ENCODE measurements at regions not wholly inside any gene's neighbourhood (a gene's known extent, or its start where the extent isn't known, plus 50 kb on each side); places are given as distances from the start of the nearest gene placed in this dataset.

GRCh38 chr20:24337069-24337468 lies 132.4 kb upstream of the SYNDIG1 start:
- TF ChIP-seq CTCF (IDR thresholded peaks at IDR 0.05; ENCODE audit: poor library complexity) (no peak), EZH2 (IDR thresholded peaks at IDR 0.05; ENCODE audit: borderline replicate concordance) (no peak), EZH2phosphoT487 (IDR thresholded peaks at IDR 0.05; ENCODE audit: low read depth, severe bottlenecking, unreplicated experiment) (no peak)

Data from hepatocyte (in vitro differentiated cells).